Prostate gland (tissue), 2 donors: ENCODE measurements at regions not wholly inside any gene's neighbourhood (a gene's known extent, or its start where the extent isn't known, plus 50 kb on each side); places are given as distances from the start of the nearest gene placed in this dataset.
"Not testable (repeated sequence)": the region's sequence is repeated elsewhere in the genome, so short reads cannot be mapped to it uniquely, and the experiment has no call there.

Source experiments
- DNase-seq: peaks from one replicate; pipeline ENCODE4 v3.0.0-alpha.2; 2019; ENCODE audit warnings: low spot score
- H3K27ac ChIP-seq, 2 donors: fragments of 200-600 bp; sonication (generic); 2 replicates each; pipeline ENCODE4 v1.5.1; 2017 to 2019
- H3K27me3 ChIP-seq: fragments of 200-600 bp; sonication (generic); replicated peaks from 2 replicates; pipeline ENCODE4 v1.5.1; 2019; ENCODE audit not compliant: insufficient read depth
- H3K36me3 ChIP-seq, 2 donors: fragments of 200-600 bp; sonication (generic); 1 replicate in 1 of 2; 2 replicates in 1 of 2; pipeline versions ENCODE4 v1.5.1 to v1.8.1; 2017 to 2019
- H3K4me1 ChIP-seq: fragments of 200-600 bp; sonication (generic); replicated peaks from 2 replicates; pipeline ENCODE4 v1.5.1; 2019
- H3K4me3 ChIP-seq, 2 donors: fragments of 200-600 bp; sonication (generic); 2 replicates each; pipeline ENCODE4 v1.5.1; 2017 to 2019
- H3K9me3 ChIP-seq: fragments of 200-600 bp; sonication (generic); 2 replicates; pipeline ENCODE4 v1.5.1; 2017
- POLR2A ChIP-seq: fragments of 450-650 bp; IDR thresholded peaks from one replicate; pipeline ENCODE4 v1.6.1; 2016; ENCODE audit warnings: antibody characterized with exemption, mild to moderate bottlenecking
- POLR2AphosphoS5 ChIP-seq: sonication (generic); formaldehyde crosslinking; IDR thresholded peaks from one replicate; pipeline ENCODE4 v1.6.1; 2017; ENCODE audit warnings: antibody characterized with exemption
- WGBS: methylation state at CpG from one replicate; pipeline ENCODE4 v1.1.5; 2018; 5-methylcytosine and 5-hydroxymethylcytosine counted together
- intact Hi-C: fragments of 100-400 bp; cut with DNase I; formaldehyde crosslinking; loops from one replicate; pipeline ENCODE4 v1.14.2; 2022
- TF ChIP-seq, protein P1 (sequence below), 4 experiments: fragments of 200-600 bp in 2 of 4; fragments of 450-650 bp in 2 of 4; sonication (generic) in 2 of 4; IDR thresholded peaks; 1 replicate in 3 of 4; 2 replicates in 1 of 4; pipeline ENCODE4 v1.5.1; 2016 to 2019; ENCODE audit warnings: antibody characterized with exemption in 4 of 4, mild to moderate bottlenecking in 2 of 4, moderate library complexity in 2 of 4

DNA sequence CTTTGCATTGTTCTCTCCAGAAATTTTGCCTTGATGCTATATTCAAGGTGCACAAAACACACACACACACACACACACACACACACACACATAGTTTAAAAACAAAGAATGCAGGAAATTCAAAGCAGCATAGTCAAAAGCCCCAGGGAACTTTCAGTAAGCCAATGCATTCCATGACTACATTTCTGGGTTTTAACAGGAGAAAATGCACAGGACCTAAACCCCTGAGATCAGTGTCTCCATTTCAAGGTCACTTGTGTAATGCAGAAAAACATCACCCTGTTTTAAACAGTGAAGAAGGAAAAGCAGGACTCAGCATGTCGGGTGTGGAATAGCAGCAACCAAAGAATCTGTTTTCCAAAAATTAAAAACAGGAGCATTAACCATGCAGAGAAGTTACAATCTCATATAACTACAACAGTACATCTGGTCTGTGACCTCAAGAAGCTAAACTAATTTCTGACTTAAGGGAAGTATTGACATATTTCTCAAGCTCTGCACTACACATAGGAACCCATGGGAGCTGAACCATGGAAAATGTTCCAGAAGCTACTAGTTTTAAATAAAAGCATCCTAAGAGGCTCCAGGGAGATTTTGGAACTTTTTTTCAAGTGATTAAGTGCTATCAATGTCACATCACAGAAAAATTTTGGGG, 296.7 kb downstream of the HINT1 start:
- TF ChIP-seq, protein P1, sequence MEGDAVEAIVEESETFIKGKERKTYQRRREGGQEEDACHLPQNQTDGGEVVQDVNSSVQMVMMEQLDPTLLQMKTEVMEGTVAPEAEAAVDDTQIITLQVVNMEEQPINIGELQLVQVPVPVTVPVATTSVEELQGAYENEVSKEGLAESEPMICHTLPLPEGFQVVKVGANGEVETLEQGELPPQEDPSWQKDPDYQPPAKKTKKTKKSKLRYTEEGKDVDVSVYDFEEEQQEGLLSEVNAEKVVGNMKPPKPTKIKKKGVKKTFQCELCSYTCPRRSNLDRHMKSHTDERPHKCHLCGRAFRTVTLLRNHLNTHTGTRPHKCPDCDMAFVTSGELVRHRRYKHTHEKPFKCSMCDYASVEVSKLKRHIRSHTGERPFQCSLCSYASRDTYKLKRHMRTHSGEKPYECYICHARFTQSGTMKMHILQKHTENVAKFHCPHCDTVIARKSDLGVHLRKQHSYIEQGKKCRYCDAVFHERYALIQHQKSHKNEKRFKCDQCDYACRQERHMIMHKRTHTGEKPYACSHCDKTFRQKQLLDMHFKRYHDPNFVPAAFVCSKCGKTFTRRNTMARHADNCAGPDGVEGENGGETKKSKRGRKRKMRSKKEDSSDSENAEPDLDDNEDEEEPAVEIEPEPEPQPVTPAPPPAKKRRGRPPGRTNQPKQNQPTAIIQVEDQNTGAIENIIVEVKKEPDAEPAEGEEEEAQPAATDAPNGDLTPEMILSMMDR (IDR thresholded peaks at IDR 0.05): no peak
- TF ChIP-seq POLR2AphosphoS5 (no peak), POLR2A (no peak)
- DNase-seq: no peak
- Histone ChIP-seq H3K36me3 (no peaks in the 10 kb centered on the region), H3K9me3 (no peaks in the 10 kb centered on the region), H3K4me1 (no peaks in the 10 kb centered on the region), H3K27me3 (no peaks in the 10 kb centered on the region), H3K4me3 (no peak overlapping the region), H3K27ac (no peak overlapping the region)
- WGBS: 62% methylated on average over 1 of the region's 1 CpG
- intact Hi-C loops: no loop called here

DNA sequence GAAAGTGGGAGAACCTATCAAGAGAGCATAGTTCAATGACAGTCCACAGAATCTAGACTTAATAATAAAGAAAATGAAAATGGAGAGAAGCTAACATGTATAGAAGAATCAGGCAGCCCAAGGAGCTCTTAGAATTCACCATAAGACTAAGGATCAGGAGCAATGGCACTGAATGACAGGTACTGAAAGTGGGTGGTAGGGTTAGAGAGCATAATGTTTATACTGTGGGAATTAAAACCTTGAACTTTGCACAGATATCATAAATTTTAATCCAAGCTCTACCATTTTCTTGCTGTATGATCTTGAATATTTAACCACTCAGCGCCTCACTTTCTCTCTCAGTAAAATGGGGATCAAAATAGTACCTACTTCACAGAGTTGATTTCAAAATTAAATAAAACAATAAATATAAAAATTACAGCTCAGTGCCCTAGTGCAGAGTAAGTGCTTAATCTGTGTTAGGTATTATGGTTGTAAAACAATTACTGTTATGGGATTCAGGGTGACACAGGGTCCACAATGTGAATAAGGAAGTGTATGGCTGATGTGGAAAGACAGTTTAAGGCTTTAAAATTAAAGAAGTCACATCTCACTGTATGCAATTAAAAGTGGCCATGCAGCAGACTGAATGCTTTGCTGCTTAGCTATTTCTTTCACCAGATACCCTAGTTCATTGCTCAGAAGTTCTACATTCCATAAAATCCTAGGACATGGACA, 319.8 kb downstream of the HINT1 start:
- Histone ChIP-seq H3K9me3 (no peaks in the 10 kb centered on the region), H3K27ac (no peak overlapping the region), H3K27me3 (no peaks in the 10 kb centered on the region), H3K4me1 (no peaks in the 10 kb centered on the region), H3K36me3 (no peaks in the 10 kb centered on the region), H3K4me3 (no peak overlapping the region)
- DNase-seq: no peak
- intact Hi-C loops: no loop called here
- TF ChIP-seq, protein P1 (IDR thresholded peaks at IDR 0.05): no peak
- TF ChIP-seq POLR2AphosphoS5: no peak
- TF ChIP-seq POLR2A: no peak
- whole genome bisulfite sequencing: 47% methylated on average over 1 of the region's 1 CpG

DNA sequence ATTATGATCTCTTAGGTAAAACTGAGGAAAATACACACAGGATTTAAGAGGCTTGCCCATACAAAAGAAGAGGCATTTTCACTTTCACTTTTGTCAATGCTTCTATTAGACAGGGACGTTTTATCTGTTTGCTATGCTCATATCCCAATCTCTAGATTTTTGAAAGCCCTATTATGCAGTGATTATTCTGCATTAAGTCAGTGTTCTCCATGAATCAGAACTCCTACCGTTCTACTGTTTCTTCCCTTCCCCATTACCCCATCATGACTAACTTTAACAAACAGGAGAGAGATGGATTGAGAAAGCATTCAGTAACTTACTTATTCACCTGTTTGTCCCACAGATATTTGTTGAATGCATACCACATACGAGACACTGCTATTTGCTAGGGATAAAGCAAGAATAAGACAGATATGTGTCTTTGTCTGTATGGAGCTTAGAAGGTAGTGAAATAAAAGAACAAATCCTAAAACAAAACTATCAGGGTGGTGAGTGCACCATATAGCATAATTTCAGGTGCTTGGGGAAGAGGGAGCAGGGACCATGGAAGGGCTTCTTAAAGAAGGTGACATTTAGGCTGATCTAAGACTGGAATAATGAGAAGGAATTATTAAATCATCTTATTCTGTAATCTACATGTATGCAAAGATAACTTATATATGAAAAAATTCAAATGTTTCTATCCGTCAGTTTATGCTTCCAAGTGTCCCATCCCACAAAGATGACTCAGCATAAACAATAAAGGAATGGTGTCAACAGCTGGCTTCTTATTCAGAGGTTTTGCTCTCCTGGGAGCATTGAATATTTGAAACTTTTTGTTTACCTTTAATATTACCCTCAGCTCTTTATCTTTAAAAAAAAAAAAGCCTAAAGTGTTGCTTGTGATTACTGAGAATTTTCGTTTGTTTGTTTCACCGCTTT, 328.1 kb downstream of the HINT1 start:
- Histone ChIP-seq H3K4me1 (no peaks in the 10 kb centered on the region), H3K9me3 (no peaks in the 10 kb centered on the region), H3K36me3 (no peaks in the 10 kb centered on the region), H3K27ac (no peak overlapping the region), H3K27me3 (no peaks in the 10 kb centered on the region), H3K4me3 (peak overlapping the region; percentile 7)
- intact Hi-C loops: no loop called here
- no peak for DNase-seq
- WGBS: 46% methylated on average over 6 of the region's 6 CpGs
- TF ChIP-seq POLR2AphosphoS5 (no peak), POLR2A (no peak)
- TF ChIP-seq, protein P1 (IDR thresholded peaks at IDR 0.05): no peak

DNA sequence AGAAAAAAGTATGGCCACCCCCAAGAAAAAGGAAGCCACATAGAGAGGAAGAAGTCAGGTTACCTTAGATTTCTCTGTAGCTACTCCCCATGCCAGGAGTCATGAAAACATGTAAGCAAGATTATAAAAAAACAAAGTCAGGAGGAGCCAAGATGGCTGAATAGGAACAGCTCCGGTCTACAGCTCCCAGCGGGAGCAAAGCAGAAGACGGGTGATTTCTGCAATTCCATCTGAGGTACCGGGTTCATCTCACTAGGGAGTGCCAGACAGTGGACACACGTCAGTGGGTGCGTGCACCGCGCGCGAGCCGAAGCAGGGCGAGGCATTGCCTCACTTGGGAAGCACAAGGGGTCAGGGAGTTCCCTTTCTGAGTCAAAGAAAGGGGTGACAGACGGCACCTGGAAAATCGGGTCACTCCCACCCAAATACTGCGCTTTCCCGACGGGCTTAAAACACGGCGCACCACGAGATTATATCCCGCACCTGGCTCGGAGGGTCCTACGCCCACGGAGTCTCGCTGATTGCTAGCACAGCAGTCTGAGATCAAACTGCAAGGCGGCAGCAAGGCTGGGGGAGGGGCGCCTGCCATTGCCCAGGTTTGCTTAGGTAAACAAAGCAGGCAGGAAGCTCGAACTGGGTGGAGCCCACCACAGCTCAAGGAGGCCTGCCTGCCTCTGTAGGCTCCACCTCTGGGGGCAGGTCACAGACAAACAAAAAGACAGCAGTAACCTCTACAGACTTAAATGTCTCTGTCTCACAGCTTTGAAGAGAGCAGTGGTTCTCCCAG, 347.3 kb downstream of the HINT1 start:
- DNase-seq, H3K27me3 ChIP-seq, H3K4me3 ChIP-seq, H3K36me3 ChIP-seq, H3K4me1 ChIP-seq, H3K27ac ChIP-seq, intact Hi-C loops, H3K9me3 ChIP-seq: not testable (repeated sequence)
- 91% methylated on average over 28 of the region's 28 CpGs for WGBS

DNA sequence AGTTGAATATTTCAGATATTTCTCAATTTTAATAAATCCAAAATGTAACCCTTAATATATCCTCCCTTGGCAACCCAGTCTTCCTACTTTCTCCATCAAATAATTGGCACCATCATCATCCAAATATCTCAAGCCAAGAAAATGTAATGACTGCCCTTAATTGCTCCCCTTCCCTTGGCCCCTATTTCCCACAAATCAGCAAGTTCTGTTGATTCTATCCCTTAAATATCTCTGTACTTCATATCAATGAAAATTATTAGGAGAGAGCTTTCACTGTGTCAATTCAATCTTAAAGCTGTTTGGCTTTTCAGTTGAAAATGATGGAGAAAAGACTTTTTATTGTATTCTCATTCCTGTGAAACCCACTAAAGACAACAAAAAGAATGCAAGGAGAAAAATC, 349.8 kb downstream of the HINT1 start:
- Histone ChIP-seq H3K4me1 (no peaks in the 10 kb centered on the region), H3K27me3 (no peaks in the 10 kb centered on the region), H3K4me3 (no peak overlapping the region), H3K36me3 (no peaks in the 10 kb centered on the region), H3K9me3 (no peaks in the 10 kb centered on the region), H3K27ac (no peak overlapping the region)
- TF ChIP-seq, protein P1 (IDR thresholded peaks at IDR 0.05): no peak
- no peak for TF ChIP-seq POLR2A
- TF ChIP-seq POLR2AphosphoS5: no peak
- no peak for DNase-seq
- intact Hi-C loops: no loop called here
